ENCODE measurements at regions not wholly inside any gene's neighbourhood (a gene's known extent, or its start where the extent isn't known, plus 50 kb on each side); places are given as distances from the start of the nearest gene placed in this dataset.

DNA sequence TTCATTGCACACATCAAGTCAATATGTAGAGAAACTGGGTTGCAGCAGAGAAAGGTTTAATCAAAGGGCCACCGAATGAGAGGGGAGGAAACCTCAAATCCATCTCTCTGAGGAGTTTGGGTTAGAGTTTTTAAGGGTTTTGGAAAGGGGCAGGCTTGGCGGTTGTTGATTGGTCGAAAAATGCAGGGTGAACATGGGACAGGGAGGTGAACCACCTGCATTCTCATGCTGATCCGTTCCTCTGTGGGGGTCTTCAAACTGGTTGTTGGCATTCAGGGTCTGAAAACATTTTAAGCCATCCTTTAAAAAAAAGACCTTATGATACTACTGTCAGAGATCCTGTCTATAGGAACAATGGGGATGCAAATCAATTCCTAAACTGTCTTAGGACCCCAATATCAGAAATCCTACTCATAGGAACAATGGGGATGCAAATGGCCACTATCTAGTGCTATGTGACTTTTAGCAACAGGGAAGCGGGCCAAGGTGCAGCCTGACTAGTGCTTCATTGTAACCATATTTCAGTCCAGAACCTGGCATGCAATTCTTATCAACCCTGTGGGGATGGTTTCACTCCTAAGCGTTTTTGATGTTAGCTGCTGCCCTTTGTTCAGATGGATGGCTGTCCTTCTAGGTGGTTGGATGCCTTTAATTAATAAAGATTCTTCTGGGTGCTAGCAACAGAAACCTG, 120.1 kb upstream of the MGAT5 start:
- ChIA-PET POLR2A (ENCODE audit: partially characterized antibody) (interaction anchor here (0.9 to 1.5 kb wide), 2 partner anchors 10 to 11 kb away, joined by 4 to 5 read pairs; no protein-coding TSS in a partner anchor), CTCF (ENCODE audit: partially characterized antibody) (interaction anchor here (0.7 to 2.8 kb wide), 6 partner anchors 11 to 97 kb away, joined by 3 to 11 read pairs (median 3); no protein-coding TSS in a partner anchor)
- Histone ChIP-seq H2BK20ac (ENCODE audit: low read length) (no peak overlapping the region), H2AK5ac (ENCODE audit: low read depth, low read length) (no peak overlapping the region), H3K4ac (replicated peaks; ENCODE audit: insufficient read length, low read depth, low read length) (no peak overlapping the region), H2BK120ac (replicated peaks; ENCODE audit: low read depth, low read length) (no peak overlapping the region), H3K18ac (ENCODE audit: extremely low read depth, low read length) (no peak overlapping the region), H4K91ac (replicated peaks; ENCODE audit: insufficient read length, low read length) (no peak overlapping the region), H3K79me1 (ENCODE audit: low read depth, low read length) (peaks cover 9% of the 10 kb centered on the region), H4K5ac (ENCODE audit: insufficient read length, low read depth, low read length) (no peak overlapping the region), H3K9me3 (ENCODE audit: insufficient read depth in 2 of 2, low read depth in 1 of 2, low read length in 1 of 2) (peaks cover 8 to 14% of the 10 kb centered on the region in 2 experiments; a peak in 3 of 4 replicates), H2BK5ac (ENCODE audit: low read depth, low read length) (no peak overlapping the region), H2AFZ (ENCODE audit: low read length) (no peak overlapping the region), H3K23me2 (ENCODE audit: low read depth, low read length) (no peaks in the 10 kb centered on the region), H3K4me2 (ENCODE audit: insufficient read depth in 1 of 2, low read depth in 2 of 2, low read length in 2 of 2) (peak overlapping the region; percentile 47 to 63), H3K56ac (replicated peaks; ENCODE audit: insufficient read length, low read depth, low read length) (no peak overlapping the region), H4K8ac (ENCODE audit: extremely low read depth, insufficient read depth, low read length) (no peak overlapping the region), H3K23ac (ENCODE audit: insufficient read length) (no peak overlapping the region), H3K4me3 (ENCODE audit: extremely low read depth in 1 of 4, insufficient read depth in 2 of 4, low read depth in 3 of 4, low read length in 4 of 4) (peak overlapping the region in 2 of 4 experiments; percentile 12 to 35; a peak in 4 of 8 replicates), H3K9ac (replicated peaks in 1 of 4; ENCODE audit: extremely low read depth in 1 of 4, low read depth in 3 of 4, low read length in 3 of 4) (peak overlapping the region in 1 of 4 experiments; percentile 26; a peak in 1 of 7 replicates), H3K27me3 (replicated peaks in 1 of 4; ENCODE audit: control insufficient read depth in 3 of 4, extremely low read depth in 1 of 4, insufficient read depth in 3 of 4, low read length in 3 of 4) (no peaks in the 10 kb centered on the region), H3K27ac (ENCODE audit: low read depth, low read length) (peak overlapping the region; percentile 44; the same call in 1 of the 2 replicates), H3K36me3 (ENCODE audit: control insufficient read depth in 2 of 4, insufficient read depth in 4 of 4, low read length in 3 of 4) (peaks cover 0 to 12% (median 0%) of the 10 kb centered on the region in 4 experiments; a peak in 2 of 8 replicates), H3K14ac (ENCODE audit: insufficient read length) (no peak overlapping the region), H3K79me2 (ENCODE audit: control insufficient read depth in 1 of 2, insufficient read depth in 2 of 2, low read length in 2 of 2) (peaks cover 8 to 80% of the 10 kb centered on the region in 2 experiments), H4K20me1 (replicated peaks in 1 of 2; ENCODE audit: control insufficient read depth in 1 of 2, insufficient read depth in 2 of 2, low read length in 2 of 2) (peaks cover 0 to 1% of the 10 kb centered on the region in 2 experiments), H2BK15ac (ENCODE audit: low read length) (no peak overlapping the region), H3K4me1 (replicated peaks in 1 of 4; ENCODE audit: control insufficient read depth in 3 of 4, insufficient read depth in 4 of 4, low read length in 3 of 4) (peaks cover 3 to 25% (median 18%) of the 10 kb centered on the region in 4 experiments; a peak in 5 of 7 replicates), H2BK12ac (ENCODE audit: low read depth, low read length) (no peak overlapping the region)
- 31% methylated on average over 6 of the region's 6 CpGs; no CpG with 5 or more reads in 1 of the 2 experiments for WGBS, 2 experiments (ENCODE audit: extremely low coverage in 1 of 2, insufficient coverage in 1 of 2, insufficient read length in 1 of 2, insufficient replicate concordance in 2 of 2, low coverage in 1 of 2, low lambda C conversion rate in 2 of 2, missing lambda C conversion rate in 1 of 2)
- DNase-seq (ENCODE audit: low read depth in 1 of 2, low spot score in 2 of 2) (no peak), FAIRE-seq (no peak)
- TF ChIP-seq MAFK (IDR thresholded peaks at IDR 0.05; ENCODE audit: low read depth, low read length): no peak
- TF ChIP-seq POU5F1 (IDR thresholded peaks at IDR 0.05; ENCODE audit: low read depth, low read length): 0 out of 2 replicates have a peak, but pooled peaks have one; percentile 40

All from H1 (cell line).